Esophagus squamous epithelium (tissue), 5 donors: ENCODE measurements at regions not wholly inside any gene's neighbourhood (a gene's known extent, or its start where the extent isn't known, plus 50 kb on each side); places are given as distances from the start of the nearest gene placed in this dataset.
"Not testable (repeated sequence)": the region's sequence is repeated elsewhere in the genome, so short reads cannot be mapped to it uniquely, and the experiment has no call there.

Experiments
- DNase-seq: peaks from one replicate; lab custom pipeline; 2025; lab: John Stamatoyannopoulos, UW
- H3K27ac ChIP-seq, 4 donors: fragments of 200-600 bp; sonication (generic); one replicate each; pipeline ENCODE4 v1.5.1; 2016 to 2019; ENCODE audit warnings: mild to moderate bottlenecking in 1 of 4
- H3K27me3 ChIP-seq, 4 donors: fragments of 200-600 bp; sonication (generic); 1 replicate in 3 of 4; 2 replicates in 1 of 4; pipeline versions ENCODE4 v1.5.1 to v1.6.0; 2017 to 2021; ENCODE audit warnings: antibody characterized with exemption in 1 of 4
- H3K36me3 ChIP-seq, 3 donors: fragments of 200-600 bp; sonication (generic); one replicate each; pipeline ENCODE4 v1.5.1; 2016 to 2019
- H3K4me1 ChIP-seq, 3 donors: fragments of 200-600 bp; sonication (generic); one replicate each; pipeline ENCODE4 v1.5.1; 2017 to 2019
- H3K4me3 ChIP-seq, 4 donors: fragments of 200-600 bp; sonication (generic); 1 replicate in 3 of 4; 2 replicates in 1 of 4; pipeline ENCODE4 v1.5.1; 2016 to 2019; ENCODE audit warnings: mild to moderate bottlenecking in 2 of 4, moderate library complexity in 1 of 4
- H3K9me3 ChIP-seq, 3 donors: fragments of 200-600 bp; sonication (generic); one replicate each; pipeline ENCODE4 v1.5.1; 2016 to 2019
- CTCF ChIP-seq, 6 experiments: fragments of 450-650 bp in 4 of 6; fragments of 200-600 bp in 2 of 6; sonication (generic) in 2 of 6; IDR thresholded peaks; one replicate each; pipeline ENCODE4 v1.5.1; 2016 to 2019; ENCODE audit warnings: antibody characterized with exemption in 6 of 6, mild to moderate bottlenecking in 4 of 6, moderate library complexity in 4 of 6
- POLR2A ChIP-seq, 4 donors: fragments of 450-650 bp; IDR thresholded peaks; one replicate each; pipeline ENCODE4 v1.6.1; 2017; ENCODE audit warnings: antibody characterized with exemption in 4 of 4, mild to moderate bottlenecking in 4 of 4, moderate library complexity in 3 of 4
- WGBS, 2 donors: methylation state at CpG; one replicate each; pipeline ENCODE4 v1.1.5; 2018; 5-methylcytosine and 5-hydroxymethylcytosine counted together
- intact Hi-C: fragments of 100-400 bp; cut with DNase I; formaldehyde crosslinking; loops from one replicate; pipeline ENCODE4 v1.15.0; 2022
- donor health status: DM: yes; HTN: yes; CAD: no.

- H3K9me3 ChIP-seq: no peaks in the 10 kb centered on the region
- no peak overlapping the region for H3K27ac ChIP-seq
- intact Hi-C loops: no loop called here
- H3K36me3 ChIP-seq: no peaks in the 10 kb centered on the region
- no peaks in the 10 kb centered on the region for H3K4me1 ChIP-seq
- TF ChIP-seq CTCF (IDR thresholded peaks at IDR 0.05) (no peak), POLR2A (IDR thresholded peaks at IDR 0.05) (no peak)
- DNase-seq: no peak
- H3K4me3 ChIP-seq: no peak overlapping the region
- no peaks in the 10 kb centered on the region for H3K27me3 ChIP-seq
Measured at GRCh38 chr3:181596126-181596525, 115.6 kb upstream of the SOX2 start.

- H3K4me1 ChIP-seq, H3K4me3 ChIP-seq, H3K27ac ChIP-seq, intact Hi-C loops, DNase-seq, H3K36me3 ChIP-seq, H3K9me3 ChIP-seq, H3K27me3 ChIP-seq: not testable (repeated sequence)
- 90% methylated on average over 2 of the region's 12 CpGs; no CpG with 5 or more reads in 1 of the 2 donors for WGBS, 2 donors
Measured at GRCh38 chr3:181590939-181591338, 120.8 kb upstream of the SOX2 start.

- Histone ChIP-seq H3K36me3 (no peaks in the 10 kb centered on the region), H3K4me3 (no peak overlapping the region), H3K27ac (no peak overlapping the region), H3K27me3 (no peaks in the 10 kb centered on the region), H3K4me1 (no peaks in the 10 kb centered on the region), H3K9me3 (no peaks in the 10 kb centered on the region)
- 86 to 93% methylated on average over 8 of the region's 8 CpGs for WGBS, 2 donors
- TF ChIP-seq CTCF (IDR thresholded peaks at IDR 0.05) (no peak), POLR2A (IDR thresholded peaks at IDR 0.05) (no peak)
- DNase-seq: no peak
- intact Hi-C loops: no loop called here
Measured at GRCh38 chr3:181582619-181583018, 129.1 kb upstream of the SOX2 start.

GRCh38 chr3:181581656-181582055 lies 130.1 kb upstream of the SOX2 start:
- Histone ChIP-seq H3K27ac (no peak overlapping the region), H3K36me3 (no peaks in the 10 kb centered on the region), H3K4me1 (no peaks in the 10 kb centered on the region), H3K9me3 (no peaks in the 10 kb centered on the region), H3K4me3 (no peak overlapping the region), H3K27me3 (no peaks in the 10 kb centered on the region)
- TF ChIP-seq CTCF (IDR thresholded peaks at IDR 0.05): no peak
- no peak for TF ChIP-seq POLR2A (IDR thresholded peaks at IDR 0.05)
- no peak for DNase-seq
- intact Hi-C loops: no loop called here
- 76 to 83% methylated on average over 4 of the region's 4 CpGs for WGBS, 2 donors

- DNase-seq: no peak
- no peak overlapping the region for H3K27ac ChIP-seq
- intact Hi-C loops: no loop called here
- H3K27me3 ChIP-seq: no peaks in the 10 kb centered on the region
- 70 to 81% methylated on average over 2 of the region's 2 CpGs for WGBS, 2 donors
- no peaks in the 10 kb centered on the region for H3K4me1 ChIP-seq
- TF ChIP-seq POLR2A (IDR thresholded peaks at IDR 0.05) (no peak), CTCF (IDR thresholded peaks at IDR 0.05) (no peak)
- H3K9me3 ChIP-seq: no peaks in the 10 kb centered on the region
- H3K4me3 ChIP-seq: no peak overlapping the region
- no peaks in the 10 kb centered on the region for H3K36me3 ChIP-seq
Measured at GRCh38 chr3:181578743-181579142, 133.0 kb upstream of the SOX2 start.

- no peak for DNase-seq
- WGBS, 2 donors: 71 to 74% methylated on average over 2 of the region's 2 CpGs
- Histone ChIP-seq H3K4me3 (no peak overlapping the region), H3K4me1 (no peaks in the 10 kb centered on the region), H3K27me3 (no peaks in the 10 kb centered on the region), H3K9me3 (no peaks in the 10 kb centered on the region), H3K36me3 (no peaks in the 10 kb centered on the region), H3K27ac (no peak overlapping the region)
- no peak for TF ChIP-seq POLR2A (IDR thresholded peaks at IDR 0.05)
- TF ChIP-seq CTCF (IDR thresholded peaks at IDR 0.05): no peak
- intact Hi-C loops: no loop called here
Measured at GRCh38 chr3:181572432-181572831, 139.3 kb upstream of the SOX2 start.
